Naive thymus-derived CD4-positive, alpha-beta T cell (primary cell): ENCODE measurements at regions not wholly inside any gene's neighbourhood (a gene's known extent, or its start where the extent isn't known, plus 50 kb on each side); places are given as distances from the start of the nearest gene placed in this dataset.

Experiments used
- ATAC-seq: fragments of 150-1000 bp; cut with Tn5 transposase; 2 replicates; pipeline ENCODE4 v1.10.0; 2021; ENCODE audit warnings: mild to moderate bottlenecking, moderate library complexity
- CTCF ChIA-PET: fragments of 350-600 bp; sonication (Branson Sonifier 250); formaldehyde crosslinking; loops from one replicate; lab custom pipeline; 2021; ENCODE audit warnings: antibody characterized with exemption; lab: Charles Lee
- POLR2A ChIA-PET: fragments of 350-600 bp; sonication (Branson Sonifier 250); formaldehyde crosslinking; loops from one replicate; lab custom pipeline; 2021; ENCODE audit warnings: antibody characterized with exemption, inconsistent platforms; lab: Charles Lee
- DNase-seq, 9 donors: peaks; one replicate each; pipeline versions ENCODE4 v3.0.0 to v3.0.0-alpha.2; 2020 to 2022; ENCODE audit warnings: mixed read lengths in 1 of 9
- H3K27ac ChIP-seq: one replicate; pipeline ENCODE4 v1.7.0; 2013; ENCODE audit warnings: mild to moderate bottlenecking, low read depth, low read length, moderate library complexity
- H3K27me3 ChIP-seq, 2 donors: one replicate each; pipeline ENCODE4 v1.7.0; 2013; ENCODE audit warnings: low read length in 2 of 2, mild to moderate bottlenecking in 2 of 2, moderate library complexity in 2 of 2; ENCODE audit not compliant: control insufficient read depth in 2 of 2, insufficient read depth in 2 of 2
- H3K36me3 ChIP-seq, 3 experiments: 1 replicate in 2 of 3; 2 replicates in 1 of 3; pipeline ENCODE4 v1.7.0; 2013; ENCODE audit warnings: low read length in 3 of 3, mild to moderate bottlenecking in 3 of 3, moderate library complexity in 1 of 3; ENCODE audit not compliant: insufficient read depth in 3 of 3, control insufficient read depth in 2 of 3
- H3K4me1 ChIP-seq, 2 donors: one replicate each; pipeline ENCODE4 v1.7.0; 2013; ENCODE audit warnings: low read length in 2 of 2, mild to moderate bottlenecking in 2 of 2, moderate library complexity in 1 of 2; ENCODE audit not compliant: control insufficient read depth in 2 of 2, insufficient read depth in 2 of 2
- H3K4me3 ChIP-seq: 2 replicates; pipeline ENCODE4 v1.7.0; 2013; ENCODE audit warnings: mild to moderate bottlenecking, low read length
- H3K9me3 ChIP-seq, 3 experiments: 1 replicate in 2 of 3; 2 replicates in 1 of 3; pipeline ENCODE4 v1.7.0; 2013; ENCODE audit warnings: low read length in 3 of 3; ENCODE audit not compliant: control insufficient read depth in 2 of 3
- H3K27ac Mint-ChIP-seq, 9 donors: one replicate each; pipeline ENCODE4 v1.8.0; 2020 to 2022; ENCODE audit warnings: mixed read lengths in 9 of 9, mild to moderate bottlenecking in 8 of 9, moderate library complexity in 5 of 9, inconsistent platforms in 2 of 9
- H3K27me3 Mint-ChIP-seq, 5 donors: one replicate each; pipeline ENCODE4 v1.8.0; 2021 to 2022; ENCODE audit warnings: mixed read lengths in 5 of 5, mild to moderate bottlenecking in 1 of 5
- H3K36me3 Mint-ChIP-seq, 5 donors: one replicate each; pipeline ENCODE4 v1.8.0; 2020 to 2022; ENCODE audit warnings: mixed read lengths in 5 of 5, mild to moderate bottlenecking in 3 of 5, inconsistent platforms in 1 of 5
- H3K4me1 Mint-ChIP-seq, 7 donors: one replicate each; pipeline ENCODE4 v1.8.0; 2020 to 2022; ENCODE audit warnings: mixed read lengths in 7 of 7, mild to moderate bottlenecking in 3 of 7, inconsistent platforms in 1 of 7
- H3K4me3 Mint-ChIP-seq, 10 donors: one replicate each; pipeline ENCODE4 v1.8.0; 2020 to 2022; ENCODE audit warnings: mild to moderate bottlenecking in 10 of 10, mixed read lengths in 10 of 10, moderate library complexity in 6 of 10, inconsistent platforms in 2 of 10
- H3K9me3 Mint-ChIP-seq, 11 donors: one replicate each; pipeline ENCODE4 v1.8.0; 2020 to 2022; ENCODE audit warnings: mixed read lengths in 11 of 11, mild to moderate bottlenecking in 4 of 11, inconsistent platforms in 1 of 11, moderate library complexity in 1 of 11
- intact Hi-C, 2 donors: fragments of 100-400 bp; cut with micrococcal nuclease; formaldehyde crosslinking; loops; one replicate each; pipeline ENCODE4 v1.15.1; 2023

DNA sequence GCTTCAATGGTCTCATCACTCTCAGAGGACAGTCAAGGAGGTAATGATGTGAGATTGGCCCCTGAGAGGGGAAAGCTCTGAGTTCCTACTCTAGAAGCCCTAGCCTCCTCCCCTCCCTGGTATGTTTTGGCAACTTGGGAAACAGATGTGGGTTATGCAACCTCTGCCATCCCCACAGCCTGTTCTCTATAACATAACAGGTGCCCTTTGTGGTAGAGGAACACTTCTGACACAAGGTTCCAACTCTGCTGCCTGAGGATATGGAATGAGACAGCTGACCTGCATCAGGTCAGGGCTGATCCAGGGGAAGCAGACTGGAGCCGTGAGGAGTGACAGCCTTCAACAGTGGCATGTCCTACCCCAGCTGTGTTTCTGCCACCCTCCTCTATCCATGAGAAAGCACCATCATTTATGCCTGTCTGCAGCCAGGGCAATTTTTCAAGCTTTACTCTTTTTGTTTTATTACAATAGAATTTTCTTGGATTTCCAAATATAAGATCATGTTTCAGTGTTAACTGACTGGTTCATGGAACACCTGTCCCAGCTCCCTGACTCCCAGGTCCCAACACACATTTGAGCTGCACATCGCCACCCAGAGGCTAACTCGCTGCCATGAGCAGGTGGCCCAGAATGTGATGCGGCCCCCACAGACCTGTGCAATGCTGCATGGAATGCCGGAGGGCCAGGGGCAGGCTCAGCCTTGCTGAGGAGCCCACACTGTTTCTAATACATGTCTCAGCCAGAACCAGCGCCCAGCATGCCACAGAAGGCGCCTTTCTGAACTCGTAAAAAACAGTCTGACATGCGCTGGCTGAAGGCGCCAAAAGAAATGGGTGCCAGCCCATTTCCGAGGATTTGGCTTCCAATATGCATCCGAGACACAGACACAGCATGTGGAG is 124.8 kb upstream of the CHST15 start:
- no peaks in the 10 kb centered on the region for H3K36me3 Mint-ChIP-seq
- no peaks in the 10 kb centered on the region for H3K9me3 ChIP-seq
- H3K36me3 ChIP-seq = no peaks in the 10 kb centered on the region
- no peak for DNase-seq
- H3K4me3 Mint-ChIP-seq = no peak overlapping the region
- peaks cover 0 to 3% (median 0%) of the 10 kb centered on the region in 11 donors for H3K9me3 Mint-ChIP-seq
- no peak overlapping the region for H3K27ac Mint-ChIP-seq
- no peak for ATAC-seq
- intact Hi-C loops = no loop called here
- peaks cover 0 to 23% (median 0%) of the 10 kb centered on the region in 7 donors for H3K4me1 Mint-ChIP-seq
- ChIA-PET POLR2A (no interaction called here), CTCF (no interaction called here)
- no peak overlapping the region for H3K27ac ChIP-seq
- no peak overlapping the region for H3K4me3 ChIP-seq
- H3K27me3 ChIP-seq = no peaks in the 10 kb centered on the region
- H3K4me1 ChIP-seq = no peaks in the 10 kb centered on the region
- peaks cover 0 to 16% (median 7%) of the 10 kb centered on the region in 5 donors for H3K27me3 Mint-ChIP-seq

- no peak for DNase-seq
- CTCF ChIA-PET = no interaction called here
- Mint-ChIP-seq H3K36me3 (no peaks in the 10 kb centered on the region), H3K27ac (no peak overlapping the region), H3K4me1 (peaks cover 0 to 18% (median 0%) of the 10 kb centered on the region in 7 donors), H3K27me3 (peaks cover 0 to 16% (median 7%) of the 10 kb centered on the region in 5 donors), H3K9me3 (peaks cover 0 to 3% (median 0%) of the 10 kb centered on the region in 11 donors), H3K4me3 (no peak overlapping the region)
- ATAC-seq = no peak
- no peaks in the 10 kb centered on the region for H3K36me3 ChIP-seq
- no peak overlapping the region for H3K4me3 ChIP-seq
- intact Hi-C loops = no loop called here
- H3K27me3 ChIP-seq = no peaks in the 10 kb centered on the region
- H3K27ac ChIP-seq = no peak overlapping the region
- no peaks in the 10 kb centered on the region for H3K9me3 ChIP-seq
- no peaks in the 10 kb centered on the region for H3K4me1 ChIP-seq
- POLR2A ChIA-PET = no interaction called here
These were observed 123.6 kb upstream of the CHST15 start for GRCh38 chr10:124217031-124217430.

DNA sequence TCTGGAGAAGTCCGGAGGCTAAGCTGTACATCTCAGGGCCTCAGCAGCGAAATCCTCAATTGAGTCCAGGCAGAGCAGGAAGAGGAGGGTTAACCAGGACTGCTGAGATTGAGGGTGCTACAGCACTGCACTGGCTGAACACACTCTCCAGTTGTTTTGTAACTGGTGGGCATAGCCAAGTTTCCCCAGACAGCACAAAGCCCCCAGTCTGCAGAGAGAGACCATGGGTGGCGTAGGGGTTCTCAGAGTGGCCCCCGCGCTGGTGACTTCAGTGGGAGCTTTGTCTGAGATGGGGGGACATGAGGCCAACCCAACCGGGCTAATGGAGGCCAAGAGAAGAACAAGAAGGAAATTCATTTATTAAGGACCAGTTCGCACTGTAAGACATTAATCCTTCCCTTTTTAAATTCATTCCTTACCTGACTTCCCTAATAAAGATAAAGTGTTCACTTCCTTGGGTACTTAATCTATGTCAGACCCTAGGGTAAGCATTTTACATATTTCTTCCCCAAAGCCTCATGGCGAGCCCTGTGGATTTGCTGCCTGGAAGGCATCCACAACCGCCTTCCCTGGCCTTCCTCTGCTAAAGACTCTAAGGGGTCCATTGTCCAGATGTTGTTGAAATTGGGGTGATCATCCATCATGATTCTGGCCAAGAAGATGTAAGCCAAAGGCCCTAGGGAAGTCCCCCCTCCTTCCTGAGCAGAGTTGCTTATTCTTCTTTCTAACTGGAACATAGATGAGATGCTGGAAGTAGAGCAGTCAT is 121.4 kb upstream of the CHST15 start:
- Histone ChIP-seq H3K9me3 (no peaks in the 10 kb centered on the region), H3K36me3 (no peaks in the 10 kb centered on the region), H3K4me1 (no peaks in the 10 kb centered on the region), H3K4me3 (no peak overlapping the region), H3K27ac (no peak overlapping the region), H3K27me3 (no peaks in the 10 kb centered on the region)
- Mint-ChIP-seq H3K27me3 (peaks cover 0 to 10% (median 5%) of the 10 kb centered on the region in 5 donors), H3K9me3 (peaks cover 0 to 5% (median 0%) of the 10 kb centered on the region in 11 donors), H3K4me1 (peaks cover 0 to 3% (median 0%) of the 10 kb centered on the region in 7 donors), H3K36me3 (no peaks in the 10 kb centered on the region), H3K27ac (no peak overlapping the region), H3K4me3 (no peak overlapping the region)
- ChIA-PET POLR2A (no interaction called here), CTCF (no interaction called here)
- no peak for ATAC-seq
- DNase-seq = no peak
- intact Hi-C loops = no loop called here

- POLR2A ChIA-PET = no interaction called here
These were observed 120.6 kb upstream of the CHST15 start for GRCh38 chr10:124213899-124214510.

DNA sequence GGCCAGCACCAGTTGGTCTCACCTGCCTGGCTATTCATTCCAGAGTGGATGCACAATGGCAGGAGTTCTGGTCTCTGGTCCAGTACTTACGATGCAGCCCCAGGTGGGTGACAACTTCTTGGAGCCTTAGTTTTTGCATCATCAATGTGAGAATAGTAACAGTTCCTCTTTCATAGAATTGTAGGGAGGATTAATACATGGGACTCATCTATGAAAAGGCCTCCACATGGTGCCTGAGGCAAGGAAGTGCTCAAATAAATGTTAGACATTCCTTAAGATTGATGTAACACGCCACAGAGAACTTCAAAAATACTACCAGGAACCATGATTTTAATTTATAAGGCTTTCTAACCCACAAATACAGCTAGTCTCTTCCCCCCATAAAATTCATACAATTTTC is 120.1 kb upstream of the CHST15 start:
- intact Hi-C loops = no loop called here
- no peak overlapping the region for H3K4me3 Mint-ChIP-seq
- Histone ChIP-seq H3K4me3 (no peak overlapping the region), H3K9me3 (no peaks in the 10 kb centered on the region), H3K27me3 (no peaks in the 10 kb centered on the region), H3K27ac (no peak overlapping the region), H3K36me3 (no peaks in the 10 kb centered on the region), H3K4me1 (no peaks in the 10 kb centered on the region)
- H3K36me3 Mint-ChIP-seq = no peaks in the 10 kb centered on the region
- H3K27ac Mint-ChIP-seq = no peak overlapping the region
- peaks cover 0 to 10% (median 3%) of the 10 kb centered on the region in 5 donors for H3K27me3 Mint-ChIP-seq
- ChIA-PET CTCF (no interaction called here), POLR2A (no interaction called here)
- peaks cover 0 to 3% (median 0%) of the 10 kb centered on the region in 7 donors for H3K4me1 Mint-ChIP-seq
- H3K9me3 Mint-ChIP-seq = peaks cover 0 to 2% (median 0%) of the 10 kb centered on the region in 11 donors
- DNase-seq (no peak), ATAC-seq (no peak)

More at GRCh38 chr10:124213899-124214510, 120.6 kb upstream of the CHST15 start:
- H3K4me3 ChIP-seq = no peak overlapping the region
- no peaks in the 10 kb centered on the region for H3K36me3 ChIP-seq
- Mint-ChIP-seq H3K4me3 (no peak overlapping the region), H3K9me3 (peaks cover 0 to 5% (median 0%) of the 10 kb centered on the region in 11 donors), H3K4me1 (peaks cover 0 to 3% (median 0%) of the 10 kb centered on the region in 7 donors), H3K27ac (no peak overlapping the region), H3K36me3 (no peaks in the 10 kb centered on the region), H3K27me3 (peaks cover 0 to 10% (median 3%) of the 10 kb centered on the region in 5 donors)
- intact Hi-C loops = no loop called here
- H3K4me1 ChIP-seq = no peaks in the 10 kb centered on the region
- no peaks in the 10 kb centered on the region for H3K27me3 ChIP-seq
- CTCF ChIA-PET = no interaction called here
- ATAC-seq (no peak), DNase-seq (no peak)
- no peaks in the 10 kb centered on the region for H3K9me3 ChIP-seq
- no peak overlapping the region for H3K27ac ChIP-seq

- Histone ChIP-seq H3K4me3 (no peak overlapping the region), H3K4me1 (no peaks in the 10 kb centered on the region), H3K9me3 (no peaks in the 10 kb centered on the region), H3K27ac (no peak overlapping the region), H3K36me3 (no peaks in the 10 kb centered on the region), H3K27me3 (no peaks in the 10 kb centered on the region)
- Mint-ChIP-seq H3K4me3 (no peak overlapping the region), H3K27ac (no peak overlapping the region), H3K36me3 (no peaks in the 10 kb centered on the region), H3K4me1 (peaks cover 0 to 3% (median 0%) of the 10 kb centered on the region in 7 donors), H3K27me3 (peaks cover 0 to 10% (median 3%) of the 10 kb centered on the region in 5 donors), H3K9me3 (peaks cover 0 to 2% (median 0%) of the 10 kb centered on the region in 11 donors)
- ChIA-PET POLR2A (no interaction called here), CTCF (no interaction called here)
- ATAC-seq (no peak), DNase-seq (no peak)
- intact Hi-C loops = no loop called here
These were observed 119.3 kb upstream of the CHST15 start for GRCh38 chr10:124212702-124213101.
